Psoas muscle (tissue), 7 donors: ENCODE measurements at regions not wholly inside any gene's neighbourhood (a gene's known extent, or its start where the extent isn't known, plus 50 kb on each side); places are given as distances from the start of the nearest gene placed in this dataset.

Experiments
- ATAC-seq, 4 donors: fragments of 200-7000 bp; cut with Tn5 transposase; one replicate each; pipeline ENCODE4 v1.9.1; 2020; ENCODE audit warnings: moderate library complexity in 3 of 4, mild to moderate bottlenecking in 2 of 4
- DNase-seq, 2 donors: peaks; one replicate each; pipeline ENCODE4 v3.0.0-alpha.2; 2020
- H3K27ac ChIP-seq: fragments of 200-600 bp; one replicate; pipeline ENCODE4 v1.8.0; 2022
- H3K27me3 ChIP-seq, 3 donors: fragments of 200-600 bp in 1 of 3; one replicate each; pipeline versions ENCODE4 v1.6.1 to v1.8.0; 2013 to 2022; ENCODE audit warnings: low read length in 2 of 3, mild to moderate bottlenecking in 2 of 3, moderate library complexity in 1 of 3; ENCODE audit not compliant: insufficient read depth in 3 of 3
- H3K36me3 ChIP-seq, 2 donors: fragments of 200-600 bp in 1 of 2; one replicate each; pipeline versions ENCODE4 v1.6.1 to v1.8.0; 2013 to 2022; ENCODE audit warnings: low read depth in 1 of 2, mild to moderate bottlenecking in 1 of 2, moderate library complexity in 1 of 2; ENCODE audit not compliant: insufficient read depth in 1 of 2
- H3K4me1 ChIP-seq: fragments of 200-600 bp; one replicate; pipeline ENCODE4 v1.8.0; 2022
- H3K4me3 ChIP-seq: fragments of 200-600 bp; one replicate; pipeline ENCODE4 v1.8.0; 2022; ENCODE audit warnings: mild to moderate bottlenecking
- H3K9me3 ChIP-seq: fragments of 200-600 bp; one replicate; pipeline ENCODE4 v1.8.0; 2022
- CTCF ChIP-seq: fragments of 200-600 bp; IDR thresholded peaks from one replicate; pipeline ENCODE4 v1.8.0; 2022; ENCODE audit warnings: antibody characterized with exemption
- WGBS, 3 donors: extraction: QIAGEN DNeasy Blood & Tissue Kit; methylation state at CpG; one replicate each; pipeline versions ENCODE4 v1.1.6 to v1.1.7; 2013; 5-methylcytosine and 5-hydroxymethylcytosine counted together
- intact Hi-C, 2 donors: fragments of 100-400 bp; cut with DNase I; formaldehyde crosslinking; loops; one replicate each; pipeline versions ENCODE4 v1.11.0 to v1.14.2; 2022
- donor health status: healthy with polysubstance abuse.
- donor health status: DM: no; HTN: no; CAD: no; lungs with moderate emphysema.
- donor health status: Bipolar disorder and iron deficiency.
- donor health status: healthy.
- donor health status: DM: yes; HTN: yes; CAD: no.
- donor health status: DM: no; HTN: no; CAD: no.
- donor health status: DM: yes; HTN: yes; CAD: no.

- Histone ChIP-seq H3K27me3 (no peaks in the 10 kb centered on the region), H3K4me1 (peaks cover 19% of the 10 kb centered on the region), H3K9me3 (no peaks in the 10 kb centered on the region), H3K27ac (no peak overlapping the region), H3K36me3 (no peaks in the 10 kb centered on the region), H3K4me3 (no peak overlapping the region)
- no peak for DNase-seq
- ATAC-seq, result no peak
- WGBS, 3 donors, result 73 to 92% (median 82%) methylated on average over 6 of the region's 6 CpGs
- intact Hi-C loops, result no loop called here
- TF ChIP-seq CTCF, result no peak
Observed at GRCh38 chr3:193984876-193985275, 151.1 kb upstream of the HES1 start.

GRCh38 chr3:193987186-193987585 lies 148.8 kb upstream of the HES1 start:
- ATAC-seq (no peak), DNase-seq (no peak)
- H3K4me1 ChIP-seq, result peaks cover 14% of the 10 kb centered on the region
- whole genome bisulfite sequencing, 3 donors, result 14 to 19% (median 14%) methylated on average over 5 of the region's 5 CpGs
- no peak for TF ChIP-seq CTCF
- no peaks in the 10 kb centered on the region for H3K27me3 ChIP-seq
- no peak overlapping the region for H3K4me3 ChIP-seq
- H3K9me3 ChIP-seq, result no peaks in the 10 kb centered on the region
- intact Hi-C loops, result no loop called here
- no peak overlapping the region for H3K27ac ChIP-seq
- H3K36me3 ChIP-seq, result no peaks in the 10 kb centered on the region

- H3K4me1 ChIP-seq, result no peaks in the 10 kb centered on the region
- H3K27ac ChIP-seq, result no peak overlapping the region
- no peak for TF ChIP-seq CTCF
- no peaks in the 10 kb centered on the region for H3K36me3 ChIP-seq
- DNase-seq (no peak), ATAC-seq (no peak)
- H3K9me3 ChIP-seq, result no peaks in the 10 kb centered on the region
- no peak overlapping the region for H3K4me3 ChIP-seq
- WGBS, 3 donors, result 91 to 98% (median 97%) methylated on average over 1 of the region's 1 CpG
- intact Hi-C loops, result no loop called here
- no peaks in the 10 kb centered on the region for H3K27me3 ChIP-seq
Observed at GRCh38 chr3:193989186-193989585, 146.8 kb upstream of the HES1 start.

- no peak for TF ChIP-seq CTCF
- peaks cover 13% of the 10 kb centered on the region for H3K4me1 ChIP-seq
- H3K27me3 ChIP-seq, result no peaks in the 10 kb centered on the region
- H3K27ac ChIP-seq, result no peak overlapping the region
- WGBS, 3 donors, result 85 to 89% (median 86%) methylated on average over 14 of the region's 14 CpGs
- intact Hi-C loops, result no loop called here
- H3K4me3 ChIP-seq, result no peak overlapping the region
- no peaks in the 10 kb centered on the region for H3K9me3 ChIP-seq
- ATAC-seq (no peak), DNase-seq (no peak)
- H3K36me3 ChIP-seq, result no peaks in the 10 kb centered on the region
Observed at GRCh38 chr3:193991666-193992424, 144.1 kb upstream of the HES1 start.
